HCT116 (cell line): ENCODE measurements at regions not wholly inside any gene's neighbourhood (a gene's known extent, or its start where the extent isn't known, plus 50 kb on each side); places are given as distances from the start of the nearest gene placed in this dataset.

Source experiments
- ATAC-seq: fragments of 200-7000 bp; cut with Tn5 transposase; 2 replicates; pipeline ENCODE4 v1.9.1; 2020; ENCODE audit warnings: mild to moderate bottlenecking, moderate library complexity
- BruUV-seq: library from RNA; stranded (reverse); fragments of 400-500 nt; replicated peaks from 2 replicates; lab custom pipeline; 2021; lab: Mats Ljungman, UMichigan
- CTCF ChIA-PET: fragments of 300-600 bp; sonication (Branson Sonifier 250); formaldehyde crosslinking; loops from one replicate; lab custom pipeline; 2021; ENCODE audit warnings: antibody characterized with exemption; lab: Charles Lee
- POLR2A ChIA-PET: fragments of 300-600, 350-600 bp; sonication (Branson Sonifier 250); formaldehyde crosslinking; loops from one replicate; lab custom pipeline; 2021; ENCODE audit warnings: antibody characterized with exemption; lab: Charles Lee
- RAD21 ChIA-PET, 2 experiments: fragments of 300-600 bp; sonication (Branson Sonifier 250); formaldehyde crosslinking; loops; one replicate each; lab custom pipeline; 2023; ENCODE audit warnings: low total read pairs in 2 of 2; ENCODE audit not compliant: uncharacterized antibody in 2 of 2, unreplicated experiment in 2 of 2, low non-redundant PET in 1 of 2; lab: Charles Lee
- DNase-seq: peaks from one replicate; pipeline ENCODE4 v3.0.0-alpha.2; 2010; ENCODE audit warnings: low read depth, low spot score
- H2AFZ ChIP-seq: fragments of 200-600 bp; shearing (Covaris generic), sonication (generic); 2 replicates; pipeline ENCODE4 v1.6.1; 2017; ENCODE audit warnings: low read depth, mixed run types, mixed read lengths, antibody characterized with exemption, low read length; ENCODE audit not compliant: poor library complexity, severe bottlenecking
- H3K27ac ChIP-seq: 2 replicates; pipeline ENCODE4 v1.5.1; 2012; ENCODE audit warnings: low read depth, low read length
- H3K27me3 ChIP-seq: fragments of 200-600 bp; sonication (generic); 2 replicates; pipeline ENCODE4 v1.6.1; 2016; ENCODE audit warnings: mixed run types, low read length, mixed read lengths; ENCODE audit not compliant: insufficient read depth
- H3K36me3 ChIP-seq, 2 experiments: fragments of 200-500 bp in 1 of 2; fragments of 200-600 bp in 1 of 2; sonication (Bioruptor generic) in 1 of 2; sonication (generic) in 1 of 2; 2 replicates each; pipeline versions ENCODE4 v1.5.1 to v1.6.1; 2014 to 2016; ENCODE audit warnings: low read length in 2 of 2, inconsistent platforms in 1 of 2, mixed read lengths in 1 of 2, mixed run types in 1 of 2; ENCODE audit not compliant: insufficient read depth in 2 of 2, control insufficient read depth in 1 of 2
- H3K4me1 ChIP-seq, 2 experiments: fragments of 200-600 bp in 1 of 2; sonication (generic) in 1 of 2; 2 replicates each; pipeline versions ENCODE4 v1.5.1 to v1.6.1; 2012 to 2017; ENCODE audit warnings: low read length in 2 of 2, inconsistent platforms in 1 of 2, mild to moderate bottlenecking in 1 of 2, mixed read lengths in 1 of 2, mixed run types in 1 of 2, moderate library complexity in 1 of 2; ENCODE audit not compliant: insufficient read depth in 2 of 2, control insufficient read depth in 1 of 2
- H3K4me2 ChIP-seq: fragments of 200-600 bp; sonication (generic); 2 replicates; pipeline ENCODE4 v1.6.1; 2017; ENCODE audit warnings: mixed run types, low read length, mixed read lengths
- H3K4me3 ChIP-seq, 2 experiments: fragments of 200-600 bp in 1 of 2; sonication (generic) in 1 of 2; replicated peaks in 1 of 2; 2 replicates each; pipeline ENCODE4 v1.5.1; 2011 to 2016; ENCODE audit warnings: low read length in 2 of 2, control low read depth in 1 of 2, low read depth in 1 of 2, mild to moderate bottlenecking in 1 of 2, mixed read lengths in 1 of 2, mixed run types in 1 of 2
- H3K79me2 ChIP-seq: fragments of 200-600 bp; sonication (generic); 2 replicates; pipeline ENCODE4 v1.6.1; 2017; ENCODE audit warnings: mild to moderate bottlenecking, mixed run types, low read length, moderate library complexity, mixed read lengths; ENCODE audit not compliant: insufficient read depth
- H3K9ac ChIP-seq: fragments of 200-600 bp; sonication (generic); 2 replicates; pipeline ENCODE4 v1.6.1; 2016; ENCODE audit warnings: low read length, mixed read lengths
- H3K9me2 ChIP-seq: fragments of 200-600 bp; sonication (generic), shearing (Covaris generic); 2 replicates; pipeline ENCODE4 v1.6.1; 2017; ENCODE audit warnings: mixed run types, mild to moderate bottlenecking, moderate library complexity; ENCODE audit not compliant: insufficient read depth
- H3K9me3 ChIP-seq, 2 experiments: fragments of 200-500 bp in 1 of 2; fragments of 200-600 bp in 1 of 2; sonication (Bioruptor generic) in 1 of 2; sonication (generic) in 1 of 2; 2 replicates each; pipeline ENCODE4 v1.6.1; 2014 to 2017; ENCODE audit warnings: low read length in 2 of 2, mixed read lengths in 2 of 2, inconsistent platforms in 1 of 2, low read depth in 1 of 2, mild to moderate bottlenecking in 1 of 2, mixed run types in 1 of 2, moderate library complexity in 1 of 2; ENCODE audit not compliant: control insufficient read depth in 1 of 2, insufficient read depth in 1 of 2
- H4K20me1 ChIP-seq: fragments of 200-600 bp; sonication (generic), shearing (Covaris generic); 2 replicates; pipeline ENCODE4 v1.6.1; 2017; ENCODE audit warnings: mixed run types, mild to moderate bottlenecking, moderate library complexity; ENCODE audit not compliant: insufficient read depth
- CTCF ChIP-seq, 3 experiments: fragments of 200-600 bp in 1 of 3; sonication (generic) in 1 of 3; IDR thresholded peaks in 2 of 3; conservative IDR thresholded peaks in 1 of 3; 2 replicates each; pipeline ENCODE4 v1.5.1; 2012 to 2017; ENCODE audit warnings: low read depth in 2 of 3, low read length in 2 of 3, antibody characterized with exemption in 1 of 3, borderline replicate concordance in 1 of 3, control low read depth in 1 of 3, mild to moderate bottlenecking in 1 of 3, mixed read lengths in 1 of 3, mixed run types in 1 of 3, moderate library complexity in 1 of 3; ENCODE audit not compliant: insufficient read depth in 1 of 3
- MAX ChIP-seq: IDR thresholded peaks from 2 replicates; pipeline ENCODE4 v1.6.1; 2012
- POLR2AphosphoS5 ChIP-seq: IDR thresholded peaks from 2 replicates; pipeline ENCODE4 v1.6.1; 2011; ENCODE audit warnings: mild to moderate bottlenecking, low read depth, low read length, moderate library complexity
- REST ChIP-seq: IDR thresholded peaks from 2 replicates; pipeline ENCODE4 v1.6.1; 2012; ENCODE audit warnings: low read depth
- ZBTB33 ChIP-seq: IDR thresholded peaks from 2 replicates; pipeline ENCODE4 v1.6.1; 2011; ENCODE audit warnings: mild to moderate bottlenecking, low read length, moderate library complexity; ENCODE audit not compliant: insufficient replicate concordance; ENCODE audit errors: extremely low read depth
- intact Hi-C: fragments of 100-400 bp; cut with micrococcal nuclease; formaldehyde crosslinking; loops from 2 replicates; pipeline ENCODE4 v1.10.0; 2022

GRCh38 chr20:53842301-53843099 is 227.9 kb downstream of the BCAS1 start:
- H3K9me2 ChIP-seq, result no peaks in the 10 kb centered on the region
- no peak for DNase-seq
- H3K4me3 ChIP-seq, result no peak overlapping the region
- no peaks in the 10 kb centered on the region for H3K36me3 ChIP-seq
- H3K9me3 ChIP-seq, result no peaks in the 10 kb centered on the region
- no peak overlapping the region for H3K4me2 ChIP-seq
- intact Hi-C loops, result no loop called here
- TF ChIP-seq ZBTB33, result no peak
- TF ChIP-seq REST, result no peak
- TF ChIP-seq MAX, result no peak
- no peak for TF ChIP-seq CTCF (IDR thresholded peaks at IDR 0.05 in 2 of 3, conservative IDR thresholded peaks at IDR 0.05 in 1 of 3; ENCODE audit: borderline replicate concordance in 1 of 3, insufficient read depth in 1 of 3, low read depth in 2 of 3, low read length in 2 of 3)
- TF ChIP-seq POLR2AphosphoS5, result no peak
- no peak overlapping the region for H2AFZ ChIP-seq
- no peak overlapping the region for H3K27ac ChIP-seq
- ChIA-PET RAD21 (no interaction called here), POLR2A (no interaction called here), CTCF (no interaction called here)
- H3K79me2 ChIP-seq, result no peaks in the 10 kb centered on the region
- ATAC-seq, result no peak
- peaks cover 7 to 8% of the 10 kb centered on the region in 2 experiments; a peak in 3 of 4 replicates for H3K4me1 ChIP-seq
- no peak overlapping the region for H3K9ac ChIP-seq
- no peaks in the 10 kb centered on the region for H4K20me1 ChIP-seq
- H3K27me3 ChIP-seq, result no peaks in the 10 kb centered on the region
- BruUV-seq, result no TSS peak
